Motor neuron (in vitro differentiated cells): ENCODE measurements at regions not wholly inside any gene's neighbourhood (a gene's known extent, or its start where the extent isn't known, plus 50 kb on each side); places are given as distances from the start of the nearest gene placed in this dataset.
"Not testable (repeated sequence)": the region's sequence is repeated elsewhere in the genome, so short reads cannot be mapped to it uniquely, and the experiment has no call there.

Experiments used
- ATAC-seq, 8 experiments: fragments of 200-7000 bp; cut with Tn5 transposase; replicated peaks in 6 of 8; 2 replicates each; pipeline ENCODE4 v1.8.0; 2021; ENCODE audit warnings: mild to moderate bottlenecking in 8 of 8, moderate library complexity in 8 of 8
- H3K27ac ChIP-seq, 2 donors: fragments of 250-450 bp; sonication (Bioruptor Pico); 2 replicates each; pipeline ENCODE4 v1.9.0; 2021; ENCODE audit warnings: antibody characterized with exemption in 2 of 2, mild to moderate bottlenecking in 2 of 2, moderate library complexity in 1 of 2
- H3K4me1 ChIP-seq, 2 donors: fragments of 250-450 bp; sonication (Bioruptor Pico); replicated peaks in 1 of 2; 2 replicates each; pipeline ENCODE4 v1.6.1; 2021; ENCODE audit warnings: antibody characterized with exemption in 2 of 2, mild to moderate bottlenecking in 2 of 2, moderate library complexity in 1 of 2
- H3K4me3 ChIP-seq, 5 donors: fragments of 250-450 bp; sonication (Bioruptor Pico); 2 replicates each; pipeline ENCODE4 v1.9.0; 2021; ENCODE audit warnings: antibody characterized with exemption in 5 of 5, mild to moderate bottlenecking in 5 of 5, moderate library complexity in 4 of 5
- WGBS, 10 experiments: fragments of 450-650 bp; shearing (Covaris generic); methylation state at CpG; one replicate each; pipeline ENCODE4 v1.0.0; 2022; 5-methylcytosine and 5-hydroxymethylcytosine counted together
- in situ Hi-C, 9 experiments: fragments of 400-800 bp; cut with MboI; loops; one replicate each; pipeline ENCODE4 v1.15.0; 2021; ENCODE audit warnings: low sequenced_read_pairs in 9 of 9, low pct_unique_long_range_greater_than_20kb in 2 of 9; ENCODE audit not compliant: unreplicated experiment in 9 of 9

DNA sequence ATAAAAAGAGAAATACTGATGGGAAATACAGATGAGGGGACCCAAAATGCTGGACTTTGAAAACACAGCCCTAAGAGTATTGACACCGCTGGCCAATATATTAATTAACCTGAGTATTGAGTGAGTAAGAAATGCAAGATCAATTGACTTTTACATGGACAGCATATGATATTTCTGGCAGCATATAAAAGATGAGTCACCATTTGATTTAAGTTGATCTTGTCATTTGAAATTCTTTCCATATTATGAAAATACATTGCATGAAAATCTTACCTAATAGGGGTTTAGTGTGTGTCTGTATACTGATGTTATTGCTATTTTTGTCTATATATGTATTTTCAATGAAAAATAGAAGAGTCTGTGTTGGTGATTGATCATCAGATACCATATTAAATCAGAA lies 619.6 kb downstream of the KCTD12 start:
- ATAC-seq, result no peak
- in situ Hi-C loops, result no loop called here
- 0 to 100% (median 71%) methylated on average over 1 of the region's 1 CpG; no CpG with 5 or more reads in 3 of the 10 experiments for WGBS, 10 experiments
- Histone ChIP-seq H3K4me1 (no peaks in the 10 kb centered on the region), H3K4me3 (no peak overlapping the region), H3K27ac (no peak overlapping the region)

DNA sequence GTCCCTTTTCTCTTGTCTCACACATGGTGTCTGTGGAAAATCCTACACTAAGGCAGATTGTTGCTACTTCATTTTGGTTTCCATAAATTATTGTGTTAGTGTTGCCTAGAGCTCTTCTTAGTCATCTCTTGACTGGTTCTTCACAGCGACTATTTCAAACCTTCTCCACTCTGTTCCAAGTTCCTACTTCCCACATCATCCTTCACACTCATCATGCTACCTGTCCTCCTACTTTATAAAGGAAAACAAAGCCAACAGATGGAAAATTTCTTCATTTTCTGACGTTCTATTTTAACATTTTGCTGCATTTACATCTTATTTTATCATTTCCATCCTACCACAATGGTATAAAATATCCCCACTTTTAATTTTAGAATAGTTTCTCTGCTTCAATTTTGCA lies 614.1 kb downstream of the LMO7 start:
- H3K27ac ChIP-seq, result no peak overlapping the region
- H3K4me1 ChIP-seq, result no peaks in the 10 kb centered on the region
- 0 to 71% (median 45%) methylated on average over 1 to 2 of the region's 2 CpGs for WGBS, 10 experiments
- ATAC-seq, result no peak
- no peak overlapping the region for H3K4me3 ChIP-seq
- in situ Hi-C loops, result no loop called here

GRCh38 chr13:76245920-76246319 lies 609.8 kb downstream of the LMO7 start:
- Histone ChIP-seq H3K27ac (no peak overlapping the region), H3K4me3 (no peak overlapping the region), H3K4me1 (no peaks in the 10 kb centered on the region)
- WGBS, 10 experiments, result 13 to 71% (median 29%) methylated on average over 1 of the region's 1 CpG; no CpG with 5 or more reads in 2 of the 10 experiments
- in situ Hi-C loops, result loop anchor here in 1 of 9 experiments (25.0 kb wide), 1 partner anchor 359 kb away; no protein-coding TSS in a partner anchor
- ATAC-seq, result no peak

DNA sequence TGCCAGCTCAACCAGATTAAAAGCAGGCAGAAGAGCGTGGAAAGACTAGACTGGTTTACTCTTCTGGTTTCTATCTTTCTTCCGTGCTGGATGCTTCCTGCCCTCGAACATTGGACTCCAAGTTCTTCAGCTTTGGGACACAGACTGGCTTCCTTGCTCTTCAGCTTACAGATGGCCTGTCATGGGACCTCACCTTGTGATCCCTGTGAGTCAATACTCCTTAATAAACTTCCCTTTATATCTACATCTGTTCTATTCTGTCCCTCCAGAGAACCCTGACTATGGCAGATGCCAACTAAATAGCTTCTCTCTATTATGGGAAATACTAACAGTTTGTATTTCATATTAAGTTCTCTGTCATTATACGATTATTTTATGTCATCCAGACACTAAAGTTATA lies 609.1 kb downstream of the LMO7 start:
- no peak for ATAC-seq
- H3K4me3 ChIP-seq, result no peak overlapping the region
- WGBS, 10 experiments, result 0 to 100% (median 35%) methylated on average over 1 to 4 of the region's 4 CpGs
- in situ Hi-C loops, result loop anchor here in 1 of 9 experiments (25.0 kb wide), 1 partner anchor 358 kb away; no protein-coding TSS in a partner anchor
- no peak overlapping the region for H3K27ac ChIP-seq
- no peaks in the 10 kb centered on the region for H3K4me1 ChIP-seq

GRCh38 chr13:76243120-76243519 lies 607.0 kb downstream of the LMO7 start:
- in situ Hi-C loops, result loop anchor here in 1 of 9 experiments (25.0 kb wide), 1 partner anchor 356 kb away; no protein-coding TSS in a partner anchor
- not testable (repeated sequence) for H3K4me1 ChIP-seq, H3K27ac ChIP-seq, ATAC-seq, H3K4me3 ChIP-seq
- 41 to 83% methylated on average over 1 to 3 of the region's 8 CpGs; no CpG with 5 or more reads in 8 of the 10 experiments for WGBS, 10 experiments

- Histone ChIP-seq H3K4me3 (no peak overlapping the region), H3K27ac (no peak overlapping the region), H3K4me1 (no peaks in the 10 kb centered on the region)
- in situ Hi-C loops, result loop anchor here in 1 of 9 experiments (25.0 kb wide), 1 partner anchor 352 kb away; no protein-coding TSS in a partner anchor
- 8 to 87% (median 68%) methylated on average over 1 to 4 of the region's 4 CpGs for WGBS, 10 experiments
- ATAC-seq, result no peak
Observed at GRCh38 chr13:76239031-76239680, 603.0 kb downstream of the LMO7 start.

GRCh38 chr13:76231522-76232167 lies 595.5 kb downstream of the LMO7 start:
- peak in 3 of 8 experiments; percentile 16 to 76 (median 21) for ATAC-seq

GRCh38 chr13:76229281-76229680 lies 593.2 kb downstream of the LMO7 start:
- in situ Hi-C loops, result loop anchor here in 1 of 9 experiments (25.0 kb wide), 1 partner anchor 342 kb away; no protein-coding TSS in a partner anchor
- Histone ChIP-seq H3K27ac (no peak overlapping the region), H3K4me1 (no peaks in the 10 kb centered on the region), H3K4me3 (no peak overlapping the region)
- WGBS, 10 experiments, result 35 to 94% (median 85%) methylated on average over 1 to 2 of the region's 2 CpGs
- no peak for ATAC-seq

More at GRCh38 chr13:76231522-76232167, 595.5 kb downstream of the LMO7 start:
- no peak overlapping the region for H3K4me3 ChIP-seq
- in situ Hi-C loops, result loop anchor here in 1 of 9 experiments (25.0 kb wide), 1 partner anchor 344 kb away; no protein-coding TSS in a partner anchor
- no peak overlapping the region for H3K27ac ChIP-seq
- 76 to 100% (median 100%) methylated on average over 1 to 3 of the region's 4 CpGs; no CpG with 5 or more reads in 6 of the 10 experiments for WGBS, 10 experiments
- H3K4me1 ChIP-seq, result no peaks in the 10 kb centered on the region

DNA sequence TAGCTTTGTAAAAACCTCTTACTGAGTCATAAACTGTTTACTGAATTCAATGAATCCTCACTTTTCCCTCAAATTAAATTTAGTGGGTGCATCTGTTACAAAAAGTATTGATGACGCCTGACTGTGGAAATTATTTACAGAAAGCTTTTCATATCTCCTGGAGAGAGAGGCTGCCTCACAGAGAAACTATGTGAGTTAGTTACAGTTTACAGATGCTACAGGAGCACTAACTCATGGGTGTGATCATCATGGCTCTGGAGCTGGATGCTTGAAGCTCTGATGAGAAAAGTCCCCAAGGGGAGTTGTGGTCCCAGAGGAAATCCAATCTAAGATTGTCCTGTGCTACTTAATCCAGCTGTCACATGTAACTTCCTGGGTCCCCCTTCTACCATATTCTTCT lies 590.8 kb downstream of the LMO7 start:
- no peaks in the 10 kb centered on the region for H3K4me1 ChIP-seq
- H3K27ac ChIP-seq, result no peak overlapping the region
- ATAC-seq, result no peak
- no peak overlapping the region for H3K4me3 ChIP-seq
- in situ Hi-C loops, result loop anchor here in 1 of 9 experiments (25.0 kb wide), 1 partner anchor 340 kb away; no protein-coding TSS in a partner anchor
- WGBS, 10 experiments, result 20 to 100% (median 72%) methylated on average over 1 of the region's 1 CpG; no CpG with 5 or more reads in 2 of the 10 experiments

GRCh38 chr13:76225815-76226489 lies 589.8 kb downstream of the LMO7 start:
- WGBS, 10 experiments, result 37 to 95% (median 80%) methylated on average over 1 to 6 of the region's 8 CpGs
- peak in 1 of 8 experiments; percentile 27 for ATAC-seq
- in situ Hi-C loops, result loop anchor here in 1 of 9 experiments (25.0 kb wide), 1 partner anchor 339 kb away; no protein-coding TSS in a partner anchor
- no peaks in the 10 kb centered on the region for H3K4me1 ChIP-seq
- H3K4me3 ChIP-seq, result no peak overlapping the region
- H3K27ac ChIP-seq, result no peak overlapping the region

DNA sequence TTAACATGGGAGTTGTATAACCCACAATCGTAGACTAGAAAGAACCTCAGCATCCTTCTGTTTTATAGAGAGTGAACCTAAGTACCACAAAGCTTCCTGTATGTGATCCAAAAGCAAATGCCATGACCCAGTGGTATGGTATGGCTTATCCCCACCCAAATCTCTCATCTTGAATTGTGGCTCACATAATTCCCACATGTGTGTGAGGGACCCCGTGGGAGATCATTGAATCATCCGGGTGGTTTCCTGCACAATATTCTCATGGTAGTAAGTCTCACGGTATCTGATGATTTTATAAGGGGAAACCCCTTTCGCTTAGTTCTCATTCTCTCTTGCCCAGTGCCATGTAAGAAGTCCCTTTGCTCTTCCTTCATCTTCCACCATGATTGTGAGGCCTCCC lies 587.9 kb downstream of the LMO7 start:
- H3K27ac ChIP-seq, result no peak overlapping the region
- no peak for ATAC-seq
- 32 to 100% (median 95%) methylated on average over 1 to 5 of the region's 5 CpGs; no CpG with 5 or more reads in 2 of the 10 experiments for WGBS, 10 experiments
- in situ Hi-C loops, result no loop called here
- H3K4me3 ChIP-seq, result no peak overlapping the region
- H3K4me1 ChIP-seq, result no peaks in the 10 kb centered on the region

DNA sequence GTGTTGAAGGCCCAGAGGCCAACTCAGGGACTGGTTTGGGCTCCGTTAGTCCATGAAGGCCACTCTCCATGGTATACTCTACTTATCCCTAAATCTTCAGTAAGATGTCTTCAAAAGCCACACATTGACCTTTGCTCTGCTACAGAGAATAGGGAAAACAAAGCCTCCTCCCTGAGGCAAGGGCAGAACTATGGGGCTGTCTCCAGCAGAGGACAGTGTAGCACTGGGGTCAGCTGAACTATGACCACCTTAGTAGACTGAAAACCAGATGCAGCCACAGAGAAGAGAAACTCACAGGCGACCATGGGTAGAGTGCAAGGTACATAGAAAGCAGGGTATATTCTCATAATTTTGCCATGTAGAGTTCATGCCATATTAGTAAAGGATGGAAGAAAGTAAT lies 587.4 kb downstream of the LMO7 start:
- peak in 1 of 8 experiments; percentile 24 for ATAC-seq
- in situ Hi-C loops, result no loop called here
- H3K27ac ChIP-seq, result no peak overlapping the region
- no peaks in the 10 kb centered on the region for H3K4me1 ChIP-seq
- 50 to 100% (median 93%) methylated on average over 1 of the region's 2 CpGs; no CpG with 5 or more reads in 4 of the 10 experiments for WGBS, 10 experiments
- H3K4me3 ChIP-seq, result no peak overlapping the region

DNA sequence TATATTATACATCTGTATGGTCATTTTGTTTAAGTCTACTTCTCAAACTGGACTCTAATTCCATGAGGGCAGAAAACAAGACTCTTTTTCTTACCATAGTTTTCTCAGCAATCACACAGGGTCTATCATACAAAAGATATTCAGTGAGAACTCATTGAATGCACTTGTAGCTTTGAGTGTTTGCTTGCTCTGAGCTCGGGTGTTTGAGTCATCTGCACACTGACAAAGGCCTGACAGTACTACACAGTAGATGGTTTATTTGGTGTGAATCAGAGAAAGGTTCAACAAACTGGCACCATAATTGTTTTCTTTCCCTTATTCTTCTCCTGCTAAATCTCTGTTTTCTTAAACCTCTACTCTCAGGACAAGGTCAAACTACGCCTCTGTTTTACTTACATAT lies 586.4 kb downstream of the LMO7 start:
- in situ Hi-C loops, result no loop called here
- no peak overlapping the region for H3K27ac ChIP-seq
- ATAC-seq, result peak in 2 of 8 experiments; percentile 55 to 91
- 0 to 95% (median 28%) methylated on average over 1 to 2 of the region's 2 CpGs; no CpG with 5 or more reads in 2 of the 10 experiments for WGBS, 10 experiments
- no peaks in the 10 kb centered on the region for H3K4me1 ChIP-seq
- H3K4me3 ChIP-seq, result no peak overlapping the region
